Fibroblast of lung (primary cell): ENCODE measurements at regions not wholly inside any gene's neighbourhood (a gene's known extent, or its start where the extent isn't known, plus 50 kb on each side); places are given as distances from the start of the nearest gene placed in this dataset.

Experiments used
- DNase-seq, 2 donors: peaks; one replicate each; pipeline versions ENCODE4 v3.0.0 to v3.0.0-alpha.2; 2010; ENCODE audit warnings: low read depth in 2 of 2
- H2AFZ ChIP-seq: 2 replicates; pipeline ENCODE4 v1.5.1; 2012; ENCODE audit warnings: low read length, control low read depth, inconsistent platforms
- H3K27ac ChIP-seq: 2 replicates; pipeline ENCODE4 v1.5.1; 2011; ENCODE audit warnings: low read length, control low read depth; ENCODE audit not compliant: insufficient read depth
- H3K27me3 ChIP-seq: 2 replicates; pipeline ENCODE4 v1.5.1; 2011; ENCODE audit warnings: mild to moderate bottlenecking, low read length; ENCODE audit not compliant: control insufficient read depth, insufficient read depth
- H3K36me3 ChIP-seq: 2 replicates; pipeline ENCODE4 v1.5.1; 2011; ENCODE audit warnings: low read length; ENCODE audit not compliant: control insufficient read depth, insufficient read depth
- H3K4me1 ChIP-seq: 2 replicates; pipeline ENCODE4 v1.5.1; 2011; ENCODE audit warnings: low read length; ENCODE audit not compliant: control insufficient read depth, insufficient read depth; ENCODE audit errors: extremely low read depth
- H3K4me2 ChIP-seq: 2 replicates; pipeline ENCODE4 v1.5.1; 2011; ENCODE audit warnings: low read length, control low read depth; ENCODE audit not compliant: insufficient read depth; ENCODE audit errors: extremely low read depth
- H3K4me3 ChIP-seq, 4 experiments: fragments of 200-600 bp in 1 of 4; sonication (generic) in 1 of 4; replicated peaks in 1 of 4; 2 replicates each; pipeline ENCODE4 v1.5.1; 2011 to 2016; ENCODE audit warnings: low read length in 4 of 4, low read depth in 3 of 4, mild to moderate bottlenecking in 3 of 4, control low read depth in 2 of 4, inconsistent platforms in 1 of 4, mixed read lengths in 1 of 4; ENCODE audit not compliant: insufficient read depth in 1 of 4; ENCODE audit errors: control extremely low read depth in 1 of 4
- H3K79me2 ChIP-seq: 2 replicates; pipeline ENCODE4 v1.5.1; 2012; ENCODE audit warnings: mild to moderate bottlenecking, low read length, inconsistent platforms; ENCODE audit not compliant: control insufficient read depth, insufficient read depth
- H3K9ac ChIP-seq: 2 replicates; pipeline ENCODE4 v1.5.1; 2011; ENCODE audit warnings: mild to moderate bottlenecking, low read length, control low read depth; ENCODE audit not compliant: insufficient read depth
- H3K9me3 ChIP-seq: 2 replicates; pipeline ENCODE4 v1.5.1; 2012; ENCODE audit warnings: low read depth, low read length; ENCODE audit not compliant: control insufficient read depth, insufficient read depth
- H4K20me1 ChIP-seq: 2 replicates; pipeline ENCODE4 v1.5.1; 2011; ENCODE audit warnings: low read length; ENCODE audit not compliant: control insufficient read depth, insufficient read depth; ENCODE audit errors: extremely low read depth
- CTCF ChIP-seq, 2 donors: IDR thresholded peaks in 1 of 2; conservative IDR thresholded peaks in 1 of 2; 1 replicate in 1 of 2; 2 replicates in 1 of 2; pipeline ENCODE4 v1.5.1; 2011 to 2012; ENCODE audit warnings: low read length in 2 of 2, control low read depth in 1 of 2, inconsistent platforms in 1 of 2, low read depth in 1 of 2, mild to moderate bottlenecking in 1 of 2
- EZH2 ChIP-seq: IDR thresholded peaks from 2 replicates; pipeline ENCODE4 v1.5.1; 2012; ENCODE audit warnings: low read length, control low read depth, mild to moderate bottlenecking; ENCODE audit errors: missing control alignments

DNA sequence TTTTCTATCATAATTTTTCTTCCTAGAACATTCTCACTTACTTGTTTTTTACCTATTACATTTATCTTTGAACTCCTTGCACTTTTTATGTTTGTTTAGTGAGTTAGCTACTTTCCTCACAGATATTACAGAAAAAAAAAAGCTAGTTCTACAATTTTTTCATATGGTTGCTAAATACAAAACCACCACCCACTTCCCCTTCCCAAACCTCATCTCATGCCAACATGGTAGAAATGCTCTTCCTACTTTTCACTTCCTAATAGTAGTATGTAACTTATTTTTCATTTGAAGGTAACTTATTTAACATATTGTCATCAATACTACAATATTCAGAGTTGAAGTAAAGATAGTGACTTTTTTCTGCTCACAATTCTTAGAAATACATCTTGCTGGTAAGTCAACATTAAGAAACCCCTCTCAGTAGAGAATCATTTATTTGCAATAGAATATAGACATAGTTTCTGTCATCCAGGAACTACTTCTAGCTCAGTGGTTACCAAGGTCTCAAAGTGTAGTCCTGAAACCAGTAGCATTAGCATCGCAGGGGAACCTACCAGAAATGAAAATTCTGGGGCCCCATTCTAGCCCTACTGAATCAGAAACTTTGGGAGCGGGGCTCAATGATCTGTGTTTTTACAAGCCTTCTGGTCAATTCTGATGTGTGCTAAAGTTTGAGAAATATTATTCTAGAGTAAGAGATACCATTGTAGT lies 1124.6 kb downstream of the DTWD2 start:
- no peak for TF ChIP-seq CTCF (conservative IDR thresholded peaks at IDR 0.05 in 1 of 2, IDR thresholded peaks at IDR 0.05 in 1 of 2; ENCODE audit: low read depth in 1 of 2, low read length in 2 of 2)
- no peak for TF ChIP-seq EZH2
- no peaks in the 10 kb centered on the region for H3K36me3 ChIP-seq
- no peaks in the 10 kb centered on the region for H4K20me1 ChIP-seq
- no peak overlapping the region for H2AFZ ChIP-seq
- no peak overlapping the region for H3K9ac ChIP-seq
- no peak for DNase-seq
- H3K79me2 ChIP-seq = no peaks in the 10 kb centered on the region
- no peaks in the 10 kb centered on the region for H3K9me3 ChIP-seq
- H3K4me2 ChIP-seq = no peak overlapping the region
- no peak overlapping the region for H3K27ac ChIP-seq
- H3K4me1 ChIP-seq = no peaks in the 10 kb centered on the region
- no peak overlapping the region for H3K4me3 ChIP-seq
- no peaks in the 10 kb centered on the region for H3K27me3 ChIP-seq

DNA sequence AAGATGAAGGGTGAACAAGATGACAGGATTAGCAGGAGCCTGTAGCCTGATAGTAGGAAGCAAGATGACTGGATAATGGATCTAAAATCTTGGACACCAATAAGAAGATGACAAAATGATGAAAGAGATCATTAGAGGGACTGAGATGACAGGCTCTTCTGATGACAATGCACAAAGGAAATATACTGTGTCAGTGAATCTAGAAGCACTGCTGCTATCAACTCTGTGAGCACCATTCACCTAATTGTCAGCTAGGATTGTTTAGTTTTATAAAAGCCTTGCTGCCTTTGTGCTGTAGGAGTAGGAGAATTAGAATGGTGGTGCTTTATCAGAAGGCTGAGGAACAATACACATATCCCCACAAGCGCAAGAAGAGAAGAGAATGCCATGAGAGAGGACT lies 1127.8 kb downstream of the DTWD2 start:
- TF ChIP-seq EZH2 (no peak), CTCF (conservative IDR thresholded peaks at IDR 0.05 in 1 of 2, IDR thresholded peaks at IDR 0.05 in 1 of 2; ENCODE audit: low read depth in 1 of 2, low read length in 2 of 2) (no peak)
- no peaks in the 10 kb centered on the region for H3K9me3 ChIP-seq
- H3K4me2 ChIP-seq = no peak overlapping the region
- no peak for DNase-seq
- H3K9ac ChIP-seq = no peak overlapping the region
- H3K4me1 ChIP-seq = no peaks in the 10 kb centered on the region
- no peak overlapping the region for H2AFZ ChIP-seq
- no peaks in the 10 kb centered on the region for H3K36me3 ChIP-seq
- H3K79me2 ChIP-seq = no peaks in the 10 kb centered on the region
- H3K27ac ChIP-seq = no peak overlapping the region
- H3K4me3 ChIP-seq = no peak overlapping the region
- H4K20me1 ChIP-seq = no peaks in the 10 kb centered on the region
- no peaks in the 10 kb centered on the region for H3K27me3 ChIP-seq

- no peaks in the 10 kb centered on the region for H3K36me3 ChIP-seq
- H3K9ac ChIP-seq = no peak overlapping the region
- H3K4me2 ChIP-seq = no peak overlapping the region
- no peaks in the 10 kb centered on the region for H3K27me3 ChIP-seq
- no peaks in the 10 kb centered on the region for H3K79me2 ChIP-seq
- H2AFZ ChIP-seq = no peak overlapping the region
- no peaks in the 10 kb centered on the region for H4K20me1 ChIP-seq
- no peak overlapping the region for H3K4me3 ChIP-seq
- no peaks in the 10 kb centered on the region for H3K4me1 ChIP-seq
- no peaks in the 10 kb centered on the region for H3K9me3 ChIP-seq
- DNase-seq = no peak
- no peak overlapping the region for H3K27ac ChIP-seq
- TF ChIP-seq CTCF (conservative IDR thresholded peaks at IDR 0.05 in 1 of 2, IDR thresholded peaks at IDR 0.05 in 1 of 2; ENCODE audit: low read depth in 1 of 2, low read length in 2 of 2) = no peak
- TF ChIP-seq EZH2 = no peak
Measured at GRCh38 chr5:117859176-117859575, 1129.2 kb downstream of the DTWD2 start.
